GM23338 (cell line): ENCODE measurements at regions not wholly inside any gene's neighbourhood (a gene's known extent, or its start where the extent isn't known, plus 50 kb on each side); places are given as distances from the start of the nearest gene placed in this dataset.

Experiments used
- ATAC-seq: fragments of 200-7000 bp; cut with Tn5 transposase; 3 replicates; pipeline ENCODE4 v1.9.1; 2020
- DNase-seq: peaks from one replicate; pipeline ENCODE4 v3.0.0-alpha.2; 2015; ENCODE audit warnings: low spot score
- H2AFZ ChIP-seq: fragments of 200-600 bp; sonication (generic); 2 replicates; pipeline ENCODE4 v1.8.0; 2016; ENCODE audit warnings: antibody characterized with exemption, mild to moderate bottlenecking, moderate library complexity
- H3F3A ChIP-seq: fragments of 200-600 bp; sonication (generic); replicated peaks from 2 replicates; pipeline ENCODE4 v1.8.0; 2017; ENCODE audit warnings: antibody characterized with exemption, mixed run types, low read depth
- H3K27ac ChIP-seq: fragments of 200-600 bp; sonication (generic); 2 replicates; pipeline ENCODE4 v1.6.1; 2016; ENCODE audit warnings: low read depth
- H3K27me3 ChIP-seq: fragments of 200-600 bp; sonication (generic); 2 replicates; pipeline ENCODE4 v1.8.0; 2016; ENCODE audit warnings: mild to moderate bottlenecking, mixed run types, moderate library complexity; ENCODE audit not compliant: insufficient read depth
- H3K36me3 ChIP-seq: fragments of 200-600 bp; sonication (generic); 2 replicates; pipeline ENCODE4 v1.8.0; 2016; ENCODE audit warnings: mild to moderate bottlenecking; ENCODE audit not compliant: insufficient read depth
- H3K4me1 ChIP-seq: fragments of 200-600 bp; sonication (generic); 2 replicates; pipeline ENCODE4 v1.8.0; 2016; ENCODE audit warnings: mild to moderate bottlenecking, moderate library complexity; ENCODE audit not compliant: insufficient read depth
- H3K4me2 ChIP-seq: fragments of 200-600 bp; sonication (generic); 2 replicates; pipeline ENCODE4 v1.7.1; 2017; ENCODE audit warnings: mixed run types
- H3K4me3 ChIP-seq: fragments of 200-600 bp; sonication (generic); 2 replicates; pipeline ENCODE4 v1.6.1; 2016; ENCODE audit warnings: mixed run types
- H3K79me2 ChIP-seq: fragments of 200-600 bp; sonication (generic); replicated peaks from 2 replicates; pipeline ENCODE4 v1.8.0; 2017; ENCODE audit warnings: mild to moderate bottlenecking; ENCODE audit not compliant: insufficient read depth
- H3K9me2 ChIP-seq: fragments of 200-600 bp; sonication (generic); 2 replicates; pipeline ENCODE4 v1.8.0; 2017; ENCODE audit not compliant: insufficient read depth
- H4K20me1 ChIP-seq: fragments of 200-600 bp; sonication (generic); replicated peaks from 2 replicates; pipeline ENCODE4 v1.8.0; 2017; ENCODE audit warnings: mild to moderate bottlenecking; ENCODE audit not compliant: insufficient read depth
- H3K27ac Mint-ChIP-seq: 2 replicates; pipeline ENCODE4 v1.8.0; 2020; ENCODE audit warnings: inconsistent platforms, mild to moderate bottlenecking, moderate library complexity, mixed read lengths
- H3K27me3 Mint-ChIP-seq: 3 replicates; pipeline ENCODE4 v1.8.0; 2022; ENCODE audit warnings: low read depth, mild to moderate bottlenecking, moderate library complexity, mixed read lengths, inconsistent platforms; ENCODE audit not compliant: insufficient read depth, poor library complexity
- H3K36me3 Mint-ChIP-seq: 3 replicates; pipeline ENCODE4 v1.8.0; 2021; ENCODE audit warnings: low read depth, mild to moderate bottlenecking, inconsistent platforms, moderate library complexity, mixed read lengths
- H3K4me1 Mint-ChIP-seq: 3 replicates; pipeline ENCODE4 v1.8.0; 2020; ENCODE audit warnings: mild to moderate bottlenecking, inconsistent platforms, mixed read lengths
- H3K4me3 Mint-ChIP-seq: 3 replicates; pipeline ENCODE4 v1.8.0; 2021; ENCODE audit warnings: moderate library complexity, mild to moderate bottlenecking, inconsistent platforms, mixed read lengths
- H3K9me3 Mint-ChIP-seq: 3 replicates; pipeline ENCODE4 v1.8.0; 2020; ENCODE audit warnings: moderate library complexity, mild to moderate bottlenecking, inconsistent platforms, mixed read lengths
- CREB1 ChIP-seq: fragments of 250-450 bp; sonication (Bioruptor Pico); IDR thresholded peaks from 2 replicates; pipeline ENCODE4 v1.5.0; 2020; ENCODE audit warnings: low read depth, mild to moderate bottlenecking, moderate library complexity
- EZH2 ChIP-seq: fragments of 200-600 bp; sonication (generic); IDR thresholded peaks from one replicate; pipeline ENCODE4 v1.8.0; 2017; ENCODE audit warnings: antibody characterized with exemption, mild to moderate bottlenecking, low read depth; ENCODE audit not compliant: unreplicated experiment
- EZH2phosphoT487 ChIP-seq: fragments of 200-600 bp; sonication (generic); IDR thresholded peaks from one replicate; pipeline ENCODE4 v1.8.1; 2018; ENCODE audit warnings: antibody characterized with exemption; ENCODE audit not compliant: unreplicated experiment
- JUNB ChIP-seq: IDR thresholded peaks from one replicate; pipeline ENCODE4 v1.6.1; 2016; ENCODE audit warnings: antibody characterized with exemption; ENCODE audit not compliant: unreplicated experiment
- NANOG ChIP-seq: IDR thresholded peaks from 2 replicates; pipeline ENCODE4 v1.6.1; 2016; ENCODE audit warnings: antibody characterized with exemption, borderline replicate concordance
- POLR2AphosphoS5 ChIP-seq: IDR thresholded peaks from 2 replicates; pipeline ENCODE4 v1.6.1; 2016; ENCODE audit warnings: antibody characterized with exemption, low read depth
- STAT1 ChIP-seq: IDR thresholded peaks from one replicate; pipeline ENCODE4 v1.6.1; 2016; ENCODE audit warnings: antibody characterized with exemption; ENCODE audit not compliant: unreplicated experiment
- ZNF114 ChIP-seq: fragments of 250-450 bp; sonication (Bioruptor Pico); IDR thresholded peaks from 2 replicates; pipeline ENCODE4 v1.5.0; 2020; ENCODE audit warnings: mild to moderate bottlenecking, moderate library complexity
- ZNF331 ChIP-seq: fragments of 250-450 bp; sonication (Bioruptor Pico); IDR thresholded peaks from 2 replicates; pipeline ENCODE4 v1.5.0; 2020; ENCODE audit warnings: low read depth, mild to moderate bottlenecking, moderate library complexity
- TF ChIP-seq, protein P1 (sequence below): IDR thresholded peaks from one replicate; pipeline ENCODE4 v1.6.1; 2018; ENCODE audit warnings: antibody characterized with exemption; ENCODE audit not compliant: unreplicated experiment
- TF ChIP-seq, protein P2 (sequence below): IDR thresholded peaks from 2 replicates; pipeline ENCODE4 v1.6.1; 2016; ENCODE audit warnings: antibody characterized with exemption
- TF ChIP-seq, protein P3 (sequence below): fragments of 250-450 bp; sonication (Bioruptor Pico); IDR thresholded peaks from 2 replicates; pipeline ENCODE4 v1.5.0; 2020; ENCODE audit warnings: mild to moderate bottlenecking, moderate library complexity
- TF ChIP-seq, protein P4 (sequence below), 2 experiments: fragments of 200-600 bp in 1 of 2; sonication (generic) in 1 of 2; conservative IDR thresholded peaks; 2 replicates each; pipeline versions ENCODE4 v1.5.1 to v1.6.1; 2016 to 2017; ENCODE audit warnings: antibody characterized with exemption in 2 of 2, low read depth in 2 of 2, mild to moderate bottlenecking in 2 of 2, moderate library complexity in 1 of 2

DNA sequence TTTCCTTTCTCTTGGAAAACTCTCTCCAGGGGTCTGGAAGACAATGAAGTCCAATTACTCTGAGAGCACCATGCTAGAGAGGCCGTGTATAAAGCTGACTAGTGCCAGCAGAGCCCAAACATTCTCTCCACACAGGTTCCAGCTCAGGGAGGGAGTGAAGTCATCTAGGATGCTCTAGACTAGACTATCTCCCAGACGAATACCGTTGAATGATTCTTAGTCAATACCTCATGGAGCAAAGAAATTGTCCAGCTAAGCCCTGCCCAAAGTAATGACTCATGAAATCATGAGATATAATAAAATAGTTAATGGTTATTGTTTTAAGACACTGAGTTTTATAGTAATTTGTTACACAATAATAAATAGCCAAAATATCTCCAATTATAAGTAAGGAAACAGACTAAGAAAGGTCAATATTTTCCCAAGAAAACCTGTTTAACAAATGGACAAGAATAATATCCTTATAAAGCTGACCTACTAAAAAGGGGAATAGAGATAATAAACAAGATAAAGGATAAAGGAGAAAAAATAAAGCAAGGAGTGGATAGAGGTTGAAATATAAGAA, 163.9 kb upstream of the LRRC7 start:
- Histone ChIP-seq H4K20me1 (no peaks in the 10 kb centered on the region), H3F3A (no peaks in the 10 kb centered on the region), H3K27me3 (no peaks in the 10 kb centered on the region), H3K79me2 (no peaks in the 10 kb centered on the region), H3K4me2 (no peak overlapping the region), H3K36me3 (no peaks in the 10 kb centered on the region), H3K9me2 (peaks cover 10% of the 10 kb centered on the region), H3K4me3 (no peak overlapping the region), H2AFZ (no peak overlapping the region), H3K4me1 (no peaks in the 10 kb centered on the region), H3K27ac (no peak overlapping the region)
- no peaks in the 10 kb centered on the region for H3K27me3 Mint-ChIP-seq
- peaks cover 2% of the 10 kb centered on the region; the same call in 1 of the 3 replicates for H3K9me3 Mint-ChIP-seq
- no peak overlapping the region for H3K4me3 Mint-ChIP-seq
- peaks cover 9% of the 10 kb centered on the region; the same call in 2 of the 3 replicates for H3K4me1 Mint-ChIP-seq
- no peak overlapping the region for H3K27ac Mint-ChIP-seq
- H3K36me3 Mint-ChIP-seq: no peaks in the 10 kb centered on the region
- DNase-seq: peak; percentile 6
- TF ChIP-seq JUNB (no peak), ZNF331 (CRISPR knock-in tag) (no peak), ZNF114 (CRISPR knock-in tag) (no peak), NANOG (no peak), EZH2phosphoT487 (no peak), STAT1 (no peak), CREB1 (CRISPR knock-in tag) (no peak), EZH2 (no peak), POLR2AphosphoS5 (no peak)
- TF ChIP-seq, protein P1, sequence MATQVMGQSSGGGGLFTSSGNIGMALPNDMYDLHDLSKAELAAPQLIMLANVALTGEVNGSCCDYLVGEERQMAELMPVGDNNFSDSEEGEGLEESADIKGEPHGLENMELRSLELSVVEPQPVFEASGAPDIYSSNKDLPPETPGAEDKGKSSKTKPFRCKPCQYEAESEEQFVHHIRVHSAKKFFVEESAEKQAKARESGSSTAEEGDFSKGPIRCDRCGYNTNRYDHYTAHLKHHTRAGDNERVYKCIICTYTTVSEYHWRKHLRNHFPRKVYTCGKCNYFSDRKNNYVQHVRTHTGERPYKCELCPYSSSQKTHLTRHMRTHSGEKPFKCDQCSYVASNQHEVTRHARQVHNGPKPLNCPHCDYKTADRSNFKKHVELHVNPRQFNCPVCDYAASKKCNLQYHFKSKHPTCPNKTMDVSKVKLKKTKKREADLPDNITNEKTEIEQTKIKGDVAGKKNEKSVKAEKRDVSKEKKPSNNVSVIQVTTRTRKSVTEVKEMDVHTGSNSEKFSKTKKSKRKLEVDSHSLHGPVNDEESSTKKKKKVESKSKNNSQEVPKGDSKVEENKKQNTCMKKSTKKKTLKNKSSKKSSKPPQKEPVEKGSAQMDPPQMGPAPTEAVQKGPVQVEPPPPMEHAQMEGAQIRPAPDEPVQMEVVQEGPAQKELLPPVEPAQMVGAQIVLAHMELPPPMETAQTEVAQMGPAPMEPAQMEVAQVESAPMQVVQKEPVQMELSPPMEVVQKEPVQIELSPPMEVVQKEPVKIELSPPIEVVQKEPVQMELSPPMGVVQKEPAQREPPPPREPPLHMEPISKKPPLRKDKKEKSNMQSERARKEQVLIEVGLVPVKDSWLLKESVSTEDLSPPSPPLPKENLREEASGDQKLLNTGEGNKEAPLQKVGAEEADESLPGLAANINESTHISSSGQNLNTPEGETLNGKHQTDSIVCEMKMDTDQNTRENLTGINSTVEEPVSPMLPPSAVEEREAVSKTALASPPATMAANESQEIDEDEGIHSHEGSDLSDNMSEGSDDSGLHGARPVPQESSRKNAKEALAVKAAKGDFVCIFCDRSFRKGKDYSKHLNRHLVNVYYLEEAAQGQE: no peak
- TF ChIP-seq, protein P2, sequence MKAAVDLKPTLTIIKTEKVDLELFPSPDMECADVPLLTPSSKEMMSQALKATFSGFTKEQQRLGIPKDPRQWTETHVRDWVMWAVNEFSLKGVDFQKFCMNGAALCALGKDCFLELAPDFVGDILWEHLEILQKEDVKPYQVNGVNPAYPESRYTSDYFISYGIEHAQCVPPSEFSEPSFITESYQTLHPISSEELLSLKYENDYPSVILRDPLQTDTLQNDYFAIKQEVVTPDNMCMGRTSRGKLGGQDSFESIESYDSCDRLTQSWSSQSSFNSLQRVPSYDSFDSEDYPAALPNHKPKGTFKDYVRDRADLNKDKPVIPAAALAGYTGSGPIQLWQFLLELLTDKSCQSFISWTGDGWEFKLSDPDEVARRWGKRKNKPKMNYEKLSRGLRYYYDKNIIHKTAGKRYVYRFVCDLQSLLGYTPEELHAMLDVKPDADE: no peak
- TF ChIP-seq, protein P3, sequence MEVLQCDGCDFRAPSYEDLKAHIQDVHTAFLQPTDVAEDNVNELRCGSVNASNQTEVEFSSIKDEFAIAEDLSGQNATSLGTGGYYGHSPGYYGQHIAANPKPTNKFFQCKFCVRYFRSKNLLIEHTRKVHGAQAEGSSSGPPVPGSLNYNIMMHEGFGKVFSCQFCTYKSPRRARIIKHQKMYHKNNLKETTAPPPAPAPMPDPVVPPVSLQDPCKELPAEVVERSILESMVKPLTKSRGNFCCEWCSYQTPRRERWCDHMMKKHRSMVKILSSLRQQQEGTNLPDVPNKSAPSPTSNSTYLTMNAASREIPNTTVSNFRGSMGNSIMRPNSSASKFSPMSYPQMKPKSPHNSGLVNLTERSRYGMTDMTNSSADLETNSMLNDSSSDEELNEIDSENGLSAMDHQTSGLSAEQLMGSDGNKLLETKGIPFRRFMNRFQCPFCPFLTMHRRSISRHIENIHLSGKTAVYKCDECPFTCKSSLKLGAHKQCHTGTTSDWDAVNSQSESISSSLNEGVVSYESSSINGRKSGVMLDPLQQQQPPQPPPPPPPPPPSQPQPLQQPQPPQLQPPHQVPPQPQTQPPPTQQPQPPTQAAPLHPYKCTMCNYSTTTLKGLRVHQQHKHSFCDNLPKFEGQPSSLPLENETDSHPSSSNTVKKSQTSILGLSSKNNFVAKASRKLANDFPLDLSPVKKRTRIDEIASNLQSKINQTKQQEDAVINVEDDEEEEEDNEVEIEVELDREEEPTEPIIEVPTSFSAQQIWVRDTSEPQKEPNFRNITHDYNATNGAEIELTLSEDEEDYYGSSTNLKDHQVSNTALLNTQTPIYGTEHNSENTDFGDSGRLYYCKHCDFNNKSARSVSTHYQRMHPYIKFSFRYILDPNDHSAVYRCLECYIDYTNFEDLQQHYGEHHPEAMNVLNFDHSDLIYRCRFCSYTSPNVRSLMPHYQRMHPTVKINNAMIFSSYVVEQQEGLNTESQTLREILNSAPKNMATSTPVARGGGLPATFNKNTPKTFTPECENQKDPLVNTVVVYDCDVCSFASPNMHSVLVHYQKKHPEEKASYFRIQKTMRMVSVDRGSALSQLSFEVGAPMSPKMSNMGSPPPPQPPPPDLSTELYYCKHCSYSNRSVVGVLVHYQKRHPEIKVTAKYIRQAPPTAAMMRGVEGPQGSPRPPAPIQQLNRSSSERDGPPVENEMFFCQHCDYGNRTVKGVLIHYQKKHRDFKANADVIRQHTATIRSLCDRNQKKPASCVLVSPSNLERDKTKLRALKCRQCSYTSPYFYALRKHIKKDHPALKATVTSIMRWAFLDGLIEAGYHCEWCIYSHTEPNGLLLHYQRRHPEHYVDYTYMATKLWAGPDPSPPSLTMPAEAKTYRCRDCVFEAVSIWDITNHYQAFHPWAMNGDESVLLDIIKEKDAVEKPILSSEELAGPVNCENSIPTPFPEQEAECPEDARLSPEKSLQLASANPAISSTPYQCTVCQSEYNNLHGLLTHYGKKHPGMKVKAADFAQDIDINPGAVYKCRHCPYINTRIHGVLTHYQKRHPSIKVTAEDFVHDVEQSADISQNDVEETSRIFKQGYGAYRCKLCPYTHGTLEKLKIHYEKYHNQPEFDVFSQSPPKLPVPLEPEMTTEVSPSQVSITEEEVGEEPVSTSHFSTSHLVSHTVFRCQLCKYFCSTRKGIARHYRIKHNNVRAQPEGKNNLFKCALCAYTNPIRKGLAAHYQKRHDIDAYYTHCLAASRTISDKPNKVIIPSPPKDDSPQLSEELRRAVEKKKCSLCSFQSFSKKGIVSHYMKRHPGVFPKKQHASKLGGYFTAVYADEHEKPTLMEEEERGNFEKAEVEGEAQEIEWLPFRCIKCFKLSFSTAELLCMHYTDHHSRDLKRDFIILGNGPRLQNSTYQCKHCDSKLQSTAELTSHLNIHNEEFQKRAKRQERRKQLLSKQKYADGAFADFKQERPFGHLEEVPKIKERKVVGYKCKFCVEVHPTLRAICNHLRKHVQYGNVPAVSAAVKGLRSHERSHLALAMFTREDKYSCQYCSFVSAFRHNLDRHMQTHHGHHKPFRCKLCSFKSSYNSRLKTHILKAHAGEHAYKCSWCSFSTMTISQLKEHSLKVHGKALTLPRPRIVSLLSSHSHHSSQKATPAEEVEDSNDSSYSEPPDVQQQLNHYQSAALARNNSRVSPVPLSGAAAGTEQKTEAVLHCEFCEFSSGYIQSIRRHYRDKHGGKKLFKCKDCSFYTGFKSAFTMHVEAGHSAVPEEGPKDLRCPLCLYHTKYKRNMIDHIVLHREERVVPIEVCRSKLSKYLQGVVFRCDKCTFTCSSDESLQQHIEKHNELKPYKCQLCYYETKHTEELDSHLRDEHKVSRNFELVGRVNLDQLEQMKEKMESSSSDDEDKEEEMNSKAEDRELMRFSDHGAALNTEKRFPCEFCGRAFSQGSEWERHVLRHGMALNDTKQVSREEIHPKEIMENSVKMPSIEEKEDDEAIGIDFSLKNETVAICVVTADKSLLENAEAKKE (CRISPR knock-in tag): no peak
- TF ChIP-seq, protein P4, sequence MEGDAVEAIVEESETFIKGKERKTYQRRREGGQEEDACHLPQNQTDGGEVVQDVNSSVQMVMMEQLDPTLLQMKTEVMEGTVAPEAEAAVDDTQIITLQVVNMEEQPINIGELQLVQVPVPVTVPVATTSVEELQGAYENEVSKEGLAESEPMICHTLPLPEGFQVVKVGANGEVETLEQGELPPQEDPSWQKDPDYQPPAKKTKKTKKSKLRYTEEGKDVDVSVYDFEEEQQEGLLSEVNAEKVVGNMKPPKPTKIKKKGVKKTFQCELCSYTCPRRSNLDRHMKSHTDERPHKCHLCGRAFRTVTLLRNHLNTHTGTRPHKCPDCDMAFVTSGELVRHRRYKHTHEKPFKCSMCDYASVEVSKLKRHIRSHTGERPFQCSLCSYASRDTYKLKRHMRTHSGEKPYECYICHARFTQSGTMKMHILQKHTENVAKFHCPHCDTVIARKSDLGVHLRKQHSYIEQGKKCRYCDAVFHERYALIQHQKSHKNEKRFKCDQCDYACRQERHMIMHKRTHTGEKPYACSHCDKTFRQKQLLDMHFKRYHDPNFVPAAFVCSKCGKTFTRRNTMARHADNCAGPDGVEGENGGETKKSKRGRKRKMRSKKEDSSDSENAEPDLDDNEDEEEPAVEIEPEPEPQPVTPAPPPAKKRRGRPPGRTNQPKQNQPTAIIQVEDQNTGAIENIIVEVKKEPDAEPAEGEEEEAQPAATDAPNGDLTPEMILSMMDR (conservative IDR thresholded peaks at IDR 0.05; ENCODE audit: low read depth in 2 of 2): no peak
- ATAC-seq: no peak
